NOMO-1 treated with DMSO at 0.1 percent for 48 hours (cell line): ENCODE measurements at regions not wholly inside any gene's neighbourhood (a gene's known extent, or its start where the extent isn't known, plus 50 kb on each side); places are given as distances from the start of the nearest gene placed in this dataset.

Experiments used
- DNase-seq: peaks from one replicate; lab custom pipeline; 2025; ENCODE audit not compliant: unreplicated experiment; lab: John Stamatoyannopoulos, UW

DNA sequence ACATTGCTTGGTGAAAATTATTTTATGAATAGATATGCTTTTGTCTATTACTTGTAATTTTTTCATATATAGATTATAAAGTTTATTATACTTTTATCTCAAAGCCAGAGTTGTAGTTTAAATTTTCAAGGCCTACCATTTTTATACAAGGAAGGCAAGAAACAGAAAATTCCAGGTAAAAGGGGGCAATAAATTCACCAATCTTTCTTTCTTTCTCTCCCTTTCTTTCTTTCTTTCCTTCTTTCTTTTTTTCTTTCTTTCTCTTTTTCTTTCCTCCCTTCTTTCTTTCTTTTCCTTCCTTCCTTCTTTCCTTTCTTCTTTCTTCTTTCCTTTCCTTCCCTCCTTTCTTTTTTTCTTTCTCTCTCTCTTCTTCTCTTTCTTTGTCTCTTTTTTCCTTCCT, 529.4 kb downstream of the PCDH17 start:
- no peak for DNase-seq

- no peak for DNase-seq
These were observed 534.1 kb downstream of the PCDH17 start for GRCh38 chr13:58165617-58166016.

DNA sequence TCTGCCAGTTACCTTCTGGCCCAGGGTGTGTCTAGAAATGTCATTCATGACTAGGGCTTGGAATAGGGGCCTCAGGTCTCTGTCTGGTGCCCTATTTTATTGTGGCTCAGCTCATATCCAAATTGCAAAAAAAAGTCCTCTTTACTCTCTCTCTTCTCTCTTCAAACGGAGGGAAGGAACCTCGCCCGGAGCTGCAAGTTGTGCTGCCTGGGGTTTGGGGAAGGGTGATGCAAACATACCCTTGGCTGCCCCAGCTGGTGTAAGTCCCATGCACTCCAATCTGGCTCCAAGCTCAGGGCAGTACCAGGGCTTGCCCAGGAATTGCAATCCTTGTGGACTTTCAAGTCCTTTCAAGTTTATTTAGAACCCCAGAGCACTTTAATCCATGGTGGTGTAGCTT, 549.6 kb downstream of the PCDH17 start:
- DNase-seq, result no peak

GRCh38 chr13:58187881-58188280, 556.3 kb downstream of the PCDH17 start:
- no peak for DNase-seq

GRCh38 chr13:58190577-58190976, 559.0 kb downstream of the PCDH17 start:
- DNase-seq, result no peak

GRCh38 chr13:58191754-58192153, 560.2 kb downstream of the PCDH17 start:
- no peak for DNase-seq

DNA sequence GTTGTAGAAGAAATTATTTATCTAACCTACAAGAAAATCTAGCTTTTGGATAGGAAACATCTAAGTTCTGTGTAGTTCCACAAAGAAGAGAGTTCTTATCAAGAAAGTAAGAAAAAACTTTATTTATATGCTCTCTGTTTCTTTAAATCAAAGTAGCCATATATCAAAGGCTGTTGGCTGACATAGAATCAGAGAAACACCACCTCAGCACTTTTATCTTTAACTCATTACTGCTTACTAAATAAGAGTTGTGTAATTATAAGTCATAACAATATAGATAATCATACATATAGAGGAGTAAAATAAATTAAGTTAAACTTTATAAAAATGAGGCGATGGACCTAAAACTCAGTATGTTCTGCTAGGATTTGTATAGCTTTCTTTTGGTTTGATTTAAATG, 570.6 kb downstream of the PCDH17 start:
- DNase-seq, result no peak

GRCh38 chr13:58207501-58207900, 576.0 kb downstream of the PCDH17 start:
- no peak for DNase-seq

DNA sequence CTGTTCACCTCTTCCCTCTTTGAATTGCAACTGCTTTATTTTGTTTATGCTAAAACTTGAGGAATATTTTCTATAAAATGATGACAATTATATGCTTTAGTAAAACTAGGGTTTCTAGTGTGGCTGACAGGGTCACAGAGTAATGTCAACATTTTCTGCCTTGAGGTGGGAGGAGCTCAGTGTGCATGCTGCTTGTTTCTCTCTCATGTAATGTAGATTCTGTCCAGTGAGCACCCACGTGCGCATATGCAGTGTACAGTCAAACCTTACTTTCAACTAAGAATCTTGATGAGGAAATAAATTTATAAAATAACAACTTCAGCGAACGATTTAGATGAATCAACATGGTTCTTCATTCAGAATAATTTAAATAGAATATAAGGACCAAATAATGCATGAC, 603.9 kb downstream of the PCDH17 start:
- DNase-seq, result no peak

DNA sequence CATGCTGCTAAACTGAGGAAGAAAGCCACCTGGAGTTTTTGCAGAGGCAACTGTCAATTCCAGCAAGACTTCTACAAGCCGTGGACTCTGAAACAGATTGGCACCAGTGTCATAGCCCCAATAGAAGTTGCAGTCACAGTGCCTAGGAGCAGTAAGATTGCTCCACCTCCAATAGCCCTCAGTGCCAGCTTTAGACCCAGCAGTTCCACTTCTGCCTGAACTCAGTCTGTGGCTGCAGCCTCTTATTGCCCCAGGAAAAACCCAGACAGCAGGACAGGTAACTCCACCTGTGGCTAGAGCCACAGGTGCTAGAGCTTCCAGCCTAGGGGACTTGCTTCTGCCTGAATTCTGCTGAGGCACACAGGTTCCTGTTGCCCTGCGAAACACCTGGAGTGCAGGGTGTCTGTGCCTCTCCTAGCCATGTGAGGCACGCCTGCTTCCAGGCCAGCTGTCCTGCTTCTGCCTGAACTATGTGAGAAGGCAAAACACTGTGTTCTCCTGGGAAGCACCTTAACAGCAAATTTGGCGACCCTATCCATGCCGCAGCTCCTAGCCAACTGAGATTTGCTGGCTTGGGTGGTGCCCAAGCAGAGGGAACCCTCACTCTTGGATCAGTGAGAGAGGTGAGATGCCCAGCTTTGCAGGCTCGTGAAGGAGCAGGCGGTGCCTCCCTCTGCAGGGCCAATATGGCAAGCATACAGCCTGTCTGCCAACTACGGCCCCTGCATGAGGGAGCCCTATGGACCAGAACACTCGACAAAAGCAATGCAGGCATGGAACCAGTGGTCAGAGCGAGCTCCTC, 607.6 kb downstream of the PCDH17 start:
- no peak for DNase-seq

DNA sequence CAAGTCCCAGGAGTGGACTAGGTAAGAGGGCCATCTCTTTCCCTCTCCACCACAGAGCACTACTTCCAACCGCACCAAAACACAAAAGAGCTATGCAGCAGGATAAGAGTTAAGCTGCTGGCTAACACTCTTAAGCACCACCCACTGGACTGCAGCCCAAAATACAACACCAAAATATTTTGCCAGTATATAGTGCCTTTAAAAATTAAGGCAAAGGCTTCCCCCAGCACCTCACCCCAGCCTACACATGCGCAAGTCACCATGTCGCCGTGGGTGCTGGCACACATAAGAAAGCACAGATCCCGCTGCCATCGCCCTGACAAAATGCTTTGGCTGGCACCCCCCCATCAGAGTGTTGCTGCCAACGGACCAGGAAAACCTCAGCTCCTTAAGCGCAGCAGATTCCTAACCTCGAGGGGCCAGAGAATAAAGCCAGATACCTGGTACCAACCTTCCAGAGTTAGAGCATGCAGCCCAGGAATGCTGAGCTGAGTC, 608.3 kb downstream of the PCDH17 start:
- no peak for DNase-seq

- no peak for DNase-seq
These were observed 615.5 kb downstream of the PCDH17 start for GRCh38 chr13:58247080-58247479.

DNA sequence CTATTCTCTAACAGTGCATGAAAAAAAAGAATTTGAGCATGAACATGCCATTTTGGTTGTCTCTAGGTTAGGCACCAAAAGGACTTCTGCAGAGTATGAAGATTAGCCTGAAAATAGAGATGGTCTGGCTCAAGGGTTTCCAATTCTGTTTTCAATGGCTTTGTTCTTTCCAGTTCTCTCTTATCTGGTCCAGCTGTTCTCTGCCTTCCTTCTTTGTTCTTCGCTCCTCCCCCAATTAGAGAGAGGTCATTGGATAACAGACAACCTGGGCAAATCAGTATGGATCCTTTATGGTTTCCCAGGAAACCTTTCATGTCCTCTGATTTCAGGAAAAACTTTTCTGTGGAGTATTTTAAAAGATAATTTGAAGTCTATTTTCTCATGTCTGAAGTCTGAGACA, 623.4 kb downstream of the PCDH17 start:
- DNase-seq, result no peak

DNA sequence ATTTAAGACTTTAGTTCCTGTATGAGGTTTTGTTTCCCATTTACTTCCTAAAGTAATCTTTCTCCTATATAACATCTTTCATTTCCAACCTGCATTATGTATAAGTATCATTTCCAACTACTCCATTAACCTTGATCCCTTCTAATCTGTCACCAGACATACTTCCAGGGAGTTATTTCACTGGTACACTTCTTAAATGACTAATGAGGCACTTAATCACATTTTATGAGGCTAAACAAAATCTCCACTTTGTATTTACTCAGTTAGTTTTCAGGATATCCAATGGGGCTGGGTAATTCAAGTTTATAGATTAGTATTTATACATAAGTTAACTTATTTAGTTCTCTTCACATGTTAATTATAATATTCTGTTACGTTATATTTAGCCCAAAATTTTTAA, 634.7 kb downstream of the PCDH17 start:
- no peak for DNase-seq

DNA sequence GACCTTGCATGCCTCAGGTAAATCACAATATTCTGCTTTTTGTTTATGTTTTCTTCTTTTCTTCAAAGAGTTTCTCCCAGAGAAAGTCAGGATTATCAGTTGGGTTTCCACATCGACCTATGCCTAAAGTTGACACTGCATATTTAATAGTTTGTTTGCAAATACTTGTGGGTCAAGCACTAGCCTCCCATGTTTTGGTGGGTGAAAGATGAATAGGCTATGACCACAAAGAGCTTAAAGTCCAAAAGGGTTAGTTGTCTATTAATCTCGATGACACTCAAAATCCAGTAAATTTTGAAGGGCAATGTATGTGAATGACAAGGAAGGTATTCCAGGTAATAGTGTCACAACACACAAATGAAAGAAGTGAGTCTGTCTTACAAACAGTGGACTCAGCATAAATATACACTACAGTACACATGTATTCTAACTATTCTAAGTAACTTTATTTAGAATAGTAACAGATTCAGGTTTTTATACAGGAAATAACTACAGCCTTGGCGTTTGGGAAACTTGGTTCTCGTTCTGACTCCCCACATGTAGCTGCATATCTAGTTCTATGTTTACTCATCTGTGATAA, 667.1 kb downstream of the PCDH17 start:
- DNase-seq, result no peak

DNA sequence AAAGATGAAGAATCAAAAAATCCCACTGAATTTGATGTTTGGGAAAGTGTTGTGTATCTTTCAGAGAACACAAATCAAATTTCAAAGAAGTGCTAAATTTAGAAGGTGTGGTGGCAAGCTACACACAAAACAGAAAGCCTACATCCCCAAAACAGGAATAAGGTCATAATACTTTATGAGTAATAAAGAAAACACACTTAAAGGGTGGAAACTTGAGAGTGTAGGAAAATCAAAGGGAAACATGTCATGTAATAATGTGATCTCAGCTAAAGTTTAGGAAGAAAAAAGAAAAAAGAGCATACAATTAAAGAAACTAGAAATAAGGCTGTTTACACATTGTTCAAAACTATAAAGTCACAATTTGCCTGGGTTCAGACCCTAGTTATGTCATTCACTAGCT, 668.7 kb downstream of the PCDH17 start:
- no peak for DNase-seq

GRCh38 chr13:58300974-58301681, 669.6 kb downstream of the PCDH17 start:
- DNase-seq, result no peak

DNA sequence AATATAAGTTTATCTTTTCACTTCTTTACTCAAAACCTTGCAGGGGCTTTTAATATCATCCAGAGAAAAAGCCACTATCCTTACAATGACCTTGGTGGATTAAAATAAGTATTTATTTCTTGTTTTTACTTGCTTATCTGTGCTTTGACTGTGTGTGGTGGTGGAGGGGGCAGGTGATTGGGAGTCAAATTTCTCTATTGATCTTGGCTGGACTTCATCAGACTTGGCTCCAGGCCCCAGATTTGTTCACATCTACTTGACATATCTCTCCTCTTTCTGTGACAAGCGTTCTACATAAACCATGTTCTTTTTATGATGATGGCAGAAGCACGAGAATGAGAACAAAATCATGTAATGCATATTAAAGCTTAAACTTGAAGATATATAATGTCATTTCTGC, 670.8 kb downstream of the PCDH17 start:
- no peak for DNase-seq

DNA sequence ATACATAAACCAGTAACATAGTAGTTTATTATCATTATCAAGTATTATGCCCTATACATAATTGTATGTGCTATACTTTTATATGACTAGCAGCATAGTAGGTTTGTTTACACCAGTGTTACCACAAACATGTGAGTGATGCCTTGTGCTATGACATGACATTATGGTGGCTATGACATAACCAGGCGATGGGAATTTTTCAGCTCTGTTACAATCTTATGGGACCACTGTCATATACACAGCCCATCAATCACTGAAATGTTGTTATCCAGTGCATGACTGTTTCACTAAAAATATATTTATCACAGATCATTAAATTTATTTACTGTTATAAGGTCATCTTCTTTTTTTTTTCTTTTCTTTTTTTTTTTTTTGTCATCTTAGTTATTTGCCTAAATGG, 674.5 kb downstream of the PCDH17 start:
- no peak for DNase-seq

- peak; percentile 88 for DNase-seq
These were observed 681.7 kb downstream of the PCDH17 start for GRCh38 chr13:58313219-58313618.

- DNase-seq, result no peak
These were observed 687.1 kb downstream of the PCDH17 start for GRCh38 chr13:58318495-58319167.

DNA sequence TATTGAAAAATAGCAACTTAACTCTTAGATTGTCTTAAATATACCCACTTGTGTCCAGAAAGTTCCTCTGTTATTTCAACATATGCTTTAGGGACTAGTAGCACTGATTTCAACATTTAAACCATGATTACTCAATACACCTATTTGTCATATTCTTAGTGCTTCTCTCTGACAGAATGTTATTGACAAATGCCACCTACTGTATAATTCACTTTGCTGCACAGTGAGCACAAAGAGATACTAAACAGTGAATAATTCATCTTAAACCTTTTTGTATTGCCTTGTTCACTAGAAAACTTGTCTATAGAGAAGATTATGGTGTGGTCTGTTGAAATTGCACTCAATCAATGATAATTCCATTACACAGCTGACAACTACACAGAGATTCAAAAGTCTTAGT, 692.6 kb downstream of the PCDH17 start:
- peak; percentile 93 for DNase-seq
